Esophagus muscularis mucosa (tissue), 4 donors: ENCODE measurements at regions not wholly inside any gene's neighbourhood (a gene's known extent, or its start where the extent isn't known, plus 50 kb on each side); places are given as distances from the start of the nearest gene placed in this dataset.
A peak's percentile ranks its signal among the peaks of the same experiment; 100 is the strongest.

Experiments
- DNase-seq: peaks from one replicate; pipeline ENCODE4 v3.0.0-alpha.2; 2017; ENCODE audit errors: extremely low spot score
- H3K27ac ChIP-seq, 4 donors: fragments of 200-600 bp; sonication (generic); replicated peaks in 1 of 4; 1 replicate in 3 of 4; 2 replicates in 1 of 4; pipeline ENCODE4 v1.5.1; 2016 to 2019; ENCODE audit warnings: mild to moderate bottlenecking in 1 of 4
- H3K27me3 ChIP-seq, 4 donors: fragments of 200-600 bp; sonication (generic); one replicate each; pipeline versions ENCODE4 v1.5.1 to v1.6.0; 2016 to 2019
- H3K36me3 ChIP-seq, 4 donors: fragments of 200-600 bp; sonication (generic); one replicate each; pipeline ENCODE4 v1.5.1; 2016 to 2019
- H3K4me1 ChIP-seq, 4 donors: fragments of 200-600 bp; sonication (generic); one replicate each; pipeline ENCODE4 v1.5.1; 2016 to 2019
- H3K4me3 ChIP-seq, 4 donors: fragments of 200-600 bp; sonication (generic); 1 replicate in 2 of 4; 2 replicates in 2 of 4; pipeline ENCODE4 v1.5.1; 2016 to 2019; ENCODE audit warnings: mild to moderate bottlenecking in 4 of 4, moderate library complexity in 1 of 4
- H3K9me3 ChIP-seq, 4 donors: fragments of 200-600 bp; sonication (generic); 1 replicate in 3 of 4; 2 replicates in 1 of 4; pipeline ENCODE4 v1.5.1; 2016 to 2019
- CTCF ChIP-seq, 3 experiments: fragments of 200-600 bp in 2 of 3; fragments of 450-650 bp in 1 of 3; sonication (generic) in 2 of 3; IDR thresholded peaks; one replicate each; pipeline ENCODE4 v1.5.1; 2017 to 2019; ENCODE audit warnings: antibody characterized with exemption in 3 of 3, mild to moderate bottlenecking in 2 of 3, moderate library complexity in 1 of 3
- EP300 ChIP-seq: sonication (generic); formaldehyde crosslinking; IDR thresholded peaks from one replicate; pipeline ENCODE4 v1.6.1; 2017; ENCODE audit warnings: antibody characterized with exemption
- POLR2A ChIP-seq: fragments of 450-650 bp; IDR thresholded peaks from one replicate; pipeline ENCODE4 v1.6.1; 2017; ENCODE audit warnings: antibody characterized with exemption, moderate library complexity, mild to moderate bottlenecking, low read depth
- POLR2AphosphoS5 ChIP-seq, 2 donors: sonication (generic); formaldehyde crosslinking; IDR thresholded peaks; one replicate each; pipeline ENCODE4 v1.6.1; 2017; ENCODE audit warnings: antibody characterized with exemption in 2 of 2
- WGBS: methylation state at CpG from one replicate; pipeline ENCODE4 v1.1.5; 2018; 5-methylcytosine and 5-hydroxymethylcytosine counted together
- intact Hi-C: fragments of 100-400 bp; cut with DNase I; formaldehyde crosslinking; loops from one replicate; pipeline ENCODE4 v1.15.1; 2023

DNA sequence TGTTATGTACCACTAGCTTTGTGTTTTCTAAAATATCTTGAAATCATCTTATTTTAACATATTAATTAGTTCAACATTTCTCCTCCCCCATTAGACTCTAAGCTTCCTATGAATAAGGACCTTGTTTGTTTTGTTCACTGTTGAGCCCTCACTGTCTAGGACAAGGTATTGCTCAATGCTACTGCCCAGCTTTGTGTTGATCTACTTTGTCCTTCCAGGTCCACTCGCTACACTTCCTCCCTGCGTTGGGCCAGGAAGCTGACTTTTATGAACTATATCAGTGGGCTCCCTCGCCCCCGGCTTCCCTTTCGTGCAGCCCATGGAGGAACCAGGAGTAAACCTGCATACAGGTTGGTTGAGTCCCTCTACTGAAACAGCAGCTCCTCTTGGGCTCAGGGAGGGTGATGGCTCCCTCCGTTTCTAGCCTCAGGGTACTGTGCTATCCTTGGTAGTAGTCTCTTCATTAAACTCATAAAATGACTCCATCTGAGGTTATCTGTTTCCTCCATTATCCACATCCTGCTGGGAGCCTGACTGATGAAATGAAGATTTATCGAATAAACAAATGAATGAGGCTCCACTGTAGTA, 272.5 kb downstream of the CLIC5 start:
- DNase-seq, result peak; percentile 78
- Histone ChIP-seq H3K27me3 (no peaks in the 10 kb centered on the region), H3K4me3 (no peak overlapping the region), H3K9me3 (peaks cover 0 to 11% (median 8%) of the 10 kb centered on the region in 4 donors), H3K27ac (no peak overlapping the region), H3K4me1 (no peaks in the 10 kb centered on the region), H3K36me3 (no peaks in the 10 kb centered on the region)
- intact Hi-C loops, result no loop called here
- TF ChIP-seq EP300 (no peak), POLR2A (no peak), POLR2AphosphoS5 (IDR thresholded peaks at IDR 0.05) (no peak), CTCF (IDR thresholded peaks at IDR 0.05) (no peak)
- WGBS, result 82% methylated on average over 7 of the region's 7 CpGs

- Histone ChIP-seq H3K4me1 (no peaks in the 10 kb centered on the region), H3K36me3 (no peaks in the 10 kb centered on the region), H3K27me3 (no peaks in the 10 kb centered on the region), H3K27ac (no peak overlapping the region), H3K4me3 (no peak overlapping the region), H3K9me3 (peaks cover 0 to 5% (median 3%) of the 10 kb centered on the region in 4 donors)
- intact Hi-C loops, result no loop called here
- DNase-seq, result peak; percentile 10
- no peak for TF ChIP-seq CTCF (IDR thresholded peaks at IDR 0.05)
- no peak for TF ChIP-seq POLR2AphosphoS5 (IDR thresholded peaks at IDR 0.05)
- no peak for TF ChIP-seq EP300
- TF ChIP-seq POLR2A, result no peak
- 66% methylated on average over 4 of the region's 4 CpGs for WGBS
Observed at GRCh38 chr6:45742591-45742990, 273.1 kb downstream of the CLIC5 start.

DNA sequence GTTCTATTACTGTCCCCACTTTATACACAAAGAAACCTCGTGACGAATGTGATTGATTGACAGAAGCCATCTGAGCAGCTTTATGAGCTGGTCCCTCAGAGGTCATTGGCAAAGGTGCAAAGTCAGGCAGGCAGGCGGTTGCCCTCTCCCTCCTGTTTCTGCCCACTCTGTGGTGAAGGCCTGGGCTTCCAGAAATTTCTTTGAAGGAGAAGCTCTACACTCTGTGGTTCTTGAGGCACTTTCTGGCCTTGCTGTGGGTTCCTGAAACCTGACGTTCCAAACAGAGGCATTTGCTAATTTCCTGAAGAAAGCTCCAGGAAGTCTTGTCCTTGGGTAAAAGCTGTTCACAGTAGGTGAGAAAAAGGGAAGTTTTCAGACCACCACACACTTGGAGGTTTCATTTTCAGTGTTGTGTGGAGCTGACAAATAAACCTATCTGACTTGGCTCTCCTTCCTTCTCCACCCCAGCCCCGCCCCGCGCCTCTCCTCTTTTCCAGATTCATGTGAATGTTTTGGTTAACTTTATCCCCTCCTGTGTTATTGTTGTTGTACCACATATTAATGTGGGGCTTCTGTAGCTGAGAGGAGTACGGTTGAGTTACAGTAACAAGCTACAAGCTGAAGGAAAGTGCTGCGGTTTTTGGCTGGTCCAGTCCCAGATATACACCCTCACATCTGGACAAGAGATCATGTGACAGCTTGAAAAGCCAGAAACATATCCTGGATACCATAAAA, 274.1 kb downstream of the CLIC5 start:
- TF ChIP-seq EP300, result no peak
- intact Hi-C loops, result no loop called here
- no peaks in the 10 kb centered on the region for H3K4me1 ChIP-seq
- H3K9me3 ChIP-seq, result no peaks in the 10 kb centered on the region
- peak; percentile 91 for DNase-seq
- no peak overlapping the region for H3K4me3 ChIP-seq
- H3K27me3 ChIP-seq, result no peaks in the 10 kb centered on the region
- WGBS, result 43% methylated on average over 8 of the region's 9 CpGs
- H3K36me3 ChIP-seq, result no peaks in the 10 kb centered on the region
- no peak overlapping the region for H3K27ac ChIP-seq

- H3K4me3 ChIP-seq, result no peak overlapping the region
- H3K27ac ChIP-seq, result no peak overlapping the region
- no peaks in the 10 kb centered on the region for H3K4me1 ChIP-seq
- no peak for TF ChIP-seq POLR2A
- TF ChIP-seq CTCF (IDR thresholded peaks at IDR 0.05), result no peak
- no peak for TF ChIP-seq POLR2AphosphoS5 (IDR thresholded peaks at IDR 0.05)
- no peak for TF ChIP-seq EP300
- 97% methylated on average over 3 of the region's 3 CpGs for WGBS
- no peaks in the 10 kb centered on the region for H3K36me3 ChIP-seq
- no peaks in the 10 kb centered on the region for H3K9me3 ChIP-seq
- intact Hi-C loops, result no loop called here
- DNase-seq, result no peak
- H3K27me3 ChIP-seq, result peaks cover 0 to 5% (median 0%) of the 10 kb centered on the region in 4 donors
Observed at GRCh38 chr6:45739058-45739457, 276.6 kb downstream of the CLIC5 start.

DNA sequence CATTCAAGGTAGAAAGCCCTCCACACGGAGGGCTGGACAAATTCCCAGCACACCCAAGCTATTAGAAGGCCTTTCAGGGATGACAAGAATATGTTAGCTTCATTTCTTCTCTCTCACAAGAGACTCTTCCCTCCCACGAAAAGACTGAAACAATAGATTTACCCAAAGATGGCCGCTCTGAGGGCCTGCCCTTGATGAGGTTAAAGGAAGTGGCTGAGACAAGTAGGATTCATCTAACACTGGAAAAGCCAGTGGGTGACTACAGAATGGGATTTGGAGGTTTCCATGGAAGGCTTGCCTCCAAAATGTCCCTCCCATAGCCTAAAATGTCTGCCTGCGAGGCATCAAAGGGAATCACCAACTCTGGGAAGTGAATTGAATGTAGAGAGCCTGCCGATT, 277.6 kb downstream of the CLIC5 start:
- intact Hi-C loops, result no loop called here
- Histone ChIP-seq H3K4me1 (no peaks in the 10 kb centered on the region), H3K27ac (no peak overlapping the region), H3K9me3 (no peaks in the 10 kb centered on the region), H3K27me3 (peaks cover 0 to 5% (median 0%) of the 10 kb centered on the region in 4 donors), H3K36me3 (no peaks in the 10 kb centered on the region), H3K4me3 (no peak overlapping the region)
- TF ChIP-seq EP300 (no peak), POLR2A (no peak), POLR2AphosphoS5 (IDR thresholded peaks at IDR 0.05) (no peak), CTCF (IDR thresholded peaks at IDR 0.05) (no peak)
- DNase-seq, result no peak
- WGBS, result 78% methylated on average over 5 of the region's 5 CpGs
